Gastrocnemius medialis (tissue), 4 donors: ENCODE measurements at regions not wholly inside any gene's neighbourhood (a gene's known extent, or its start where the extent isn't known, plus 50 kb on each side); places are given as distances from the start of the nearest gene placed in this dataset.

ENCODE experiments used
- CTCF ChIP-seq, 5 experiments: fragments of 450-650 bp in 3 of 5; fragments of 200-600 bp in 2 of 5; sonication (generic) in 2 of 5; IDR thresholded peaks in 4 of 5; conservative IDR thresholded peaks in 1 of 5; 1 replicate in 4 of 5; 2 replicates in 1 of 5; pipeline ENCODE4 v1.5.1; 2016 to 2019; ENCODE audit warnings: antibody characterized with exemption in 5 of 5, mild to moderate bottlenecking in 3 of 5, moderate library complexity in 3 of 5
- POLR2A ChIP-seq, 2 donors: fragments of 450-650 bp; IDR thresholded peaks; one replicate each; pipeline ENCODE4 v1.6.1; 2017; ENCODE audit warnings: antibody characterized with exemption in 2 of 2, mild to moderate bottlenecking in 2 of 2, moderate library complexity in 2 of 2

GRCh38 chr5:159416438-159416837 is 86.2 kb upstream of the IL12B start:
- TF ChIP-seq CTCF (IDR thresholded peaks at IDR 0.05 in 4 of 5, conservative IDR thresholded peaks at IDR 0.05 in 1 of 5): no peak
- TF ChIP-seq POLR2A (IDR thresholded peaks at IDR 0.05): no peak
